Tibial artery (tissue), 4 donors: ENCODE measurements at regions not wholly inside any gene's neighbourhood (a gene's known extent, or its start where the extent isn't known, plus 50 kb on each side); places are given as distances from the start of the nearest gene placed in this dataset.

Source experiments
- DNase-seq, 2 donors: peaks; one replicate each; pipeline ENCODE4 v3.0.0-alpha.2; 2019
- H3K27ac ChIP-seq, 2 donors: fragments of 200-600 bp; sonication (generic) in 1 of 2; 1 replicate in 1 of 2; 2 replicates in 1 of 2; pipeline ENCODE4 v1.5.1; 2018 to 2019; ENCODE audit warnings: mild to moderate bottlenecking in 1 of 2
- H3K27me3 ChIP-seq, 2 donors: fragments of 200-600 bp; sonication (generic) in 1 of 2; one replicate each; pipeline versions ENCODE4 v1.5.1 to v1.6.0; 2016 to 2019
- H3K36me3 ChIP-seq, 3 donors: fragments of 200-600 bp; sonication (generic) in 2 of 3; one replicate each; pipeline ENCODE4 v1.5.1; 2016 to 2019; ENCODE audit warnings: mild to moderate bottlenecking in 2 of 3
- H3K4me1 ChIP-seq, 4 donors: fragments of 200-600 bp; sonication (generic) in 2 of 4; 1 replicate in 3 of 4; 2 replicates in 1 of 4; pipeline ENCODE4 v1.5.1; 2016 to 2019
- H3K4me3 ChIP-seq, 2 donors: fragments of 200-600 bp; sonication (generic) in 1 of 2; 1 replicate in 1 of 2; 2 replicates in 1 of 2; pipeline ENCODE4 v1.5.1; 2018 to 2019; ENCODE audit warnings: mild to moderate bottlenecking in 2 of 2
- H3K9me3 ChIP-seq, 3 donors: fragments of 200-600 bp; sonication (generic) in 1 of 3; one replicate each; pipeline ENCODE4 v1.5.1; 2016 to 2019
- CTCF ChIP-seq, 2 experiments: fragments of 200-600 bp in 1 of 2; fragments of 450-650 bp in 1 of 2; IDR thresholded peaks; one replicate each; pipeline ENCODE4 v1.5.1; 2017 to 2019; ENCODE audit warnings: antibody characterized with exemption in 2 of 2, mild to moderate bottlenecking in 1 of 2, moderate library complexity in 1 of 2
- intact Hi-C: fragments of 100-400 bp; cut with DNase I; formaldehyde crosslinking; loops from one replicate; pipeline ENCODE4 v1.15.0; 2023; ENCODE audit warnings: low total_unique reads

- no peak for TF ChIP-seq CTCF (IDR thresholded peaks at IDR 0.05)
- intact Hi-C loops: no loop called here
- no peak overlapping the region for H3K27ac ChIP-seq
- H3K4me1 ChIP-seq: no peaks in the 10 kb centered on the region
- H3K4me3 ChIP-seq: no peak overlapping the region
- no peaks in the 10 kb centered on the region for H3K36me3 ChIP-seq
- DNase-seq: no peak
- H3K27me3 ChIP-seq: no peaks in the 10 kb centered on the region
- no peaks in the 10 kb centered on the region for H3K9me3 ChIP-seq
These were observed 1490.8 kb upstream of the TMEM132C start for GRCh38 chr12:126776026-126776655.

- H3K36me3 ChIP-seq: no peaks in the 10 kb centered on the region
- no peak overlapping the region for H3K4me3 ChIP-seq
- no peaks in the 10 kb centered on the region for H3K9me3 ChIP-seq
- intact Hi-C loops: no loop called here
- no peaks in the 10 kb centered on the region for H3K4me1 ChIP-seq
- no peak for TF ChIP-seq CTCF (IDR thresholded peaks at IDR 0.05)
- no peak for DNase-seq
- H3K27me3 ChIP-seq: no peaks in the 10 kb centered on the region
- H3K27ac ChIP-seq: no peak overlapping the region
These were observed 1486.6 kb upstream of the TMEM132C start for GRCh38 chr12:126780343-126780742.

- no peaks in the 10 kb centered on the region for H3K36me3 ChIP-seq
- intact Hi-C loops: no loop called here
- H3K4me3 ChIP-seq: no peak overlapping the region
- H3K4me1 ChIP-seq: no peaks in the 10 kb centered on the region
- TF ChIP-seq CTCF (IDR thresholded peaks at IDR 0.05): no peak
- no peak for DNase-seq
- no peaks in the 10 kb centered on the region for H3K9me3 ChIP-seq
- no peaks in the 10 kb centered on the region for H3K27me3 ChIP-seq
- H3K27ac ChIP-seq: no peak overlapping the region
These were observed 1485.4 kb upstream of the TMEM132C start for GRCh38 chr12:126781593-126781992.

- no peak for TF ChIP-seq CTCF (IDR thresholded peaks at IDR 0.05)
- Histone ChIP-seq H3K4me1 (no peaks in the 10 kb centered on the region), H3K36me3 (no peaks in the 10 kb centered on the region), H3K9me3 (no peaks in the 10 kb centered on the region), H3K27me3 (no peaks in the 10 kb centered on the region), H3K4me3 (no peak overlapping the region), H3K27ac (no peak overlapping the region)
- no peak for DNase-seq
- intact Hi-C loops: no loop called here
These were observed 1484.9 kb upstream of the TMEM132C start for GRCh38 chr12:126782083-126782482.

GRCh38 chr12:126784328-126784921 lies 1482.5 kb upstream of the TMEM132C start:
- Histone ChIP-seq H3K4me3 (no peak overlapping the region), H3K27me3 (no peaks in the 10 kb centered on the region), H3K4me1 (no peaks in the 10 kb centered on the region), H3K9me3 (no peaks in the 10 kb centered on the region), H3K27ac (no peak overlapping the region), H3K36me3 (no peaks in the 10 kb centered on the region)
- no peak for DNase-seq
- peak in 1 of 2 experiments; percentile 12 for TF ChIP-seq CTCF (IDR thresholded peaks at IDR 0.05)
- intact Hi-C loops: no loop called here
